ENCODE measurements at regions not wholly inside any gene's neighbourhood (a gene's known extent, or its start where the extent isn't known, plus 50 kb on each side); places are given as distances from the start of the nearest gene placed in this dataset.
"Not testable (repeated sequence)": the region's sequence is repeated elsewhere in the genome, so short reads cannot be mapped to it uniquely, and the experiment has no call there.

GRCh38 chr10:47656732-47657131 is 106.7 kb downstream of the SYT15B start:
- H3K79me1 ChIP-seq (ENCODE audit: low read length); H3K4me1 ChIP-seq (ENCODE audit: control insufficient read depth in 1 of 2, insufficient read depth in 2 of 2, low read length in 2 of 2); H2BK5ac ChIP-seq (ENCODE audit: low read depth, low read length, poor library complexity); H3K9ac ChIP-seq (ENCODE audit: low read length); H3K18ac ChIP-seq (ENCODE audit: low read length); H3K27ac ChIP-seq (ENCODE audit: low read depth, low read length); H4K8ac ChIP-seq (ENCODE audit: low read depth, low read length); H3K79me2 ChIP-seq (ENCODE audit: control insufficient read depth, insufficient read depth, low read length, poor library complexity); H3K9me3 ChIP-seq (ENCODE audit: insufficient read depth, low read depth, low read length); H3K27me3 ChIP-seq (ENCODE audit: insufficient read depth, low read length); H3K14ac ChIP-seq (ENCODE audit: low read length); H2AK5ac ChIP-seq (ENCODE audit: low read length); H3K23ac ChIP-seq (ENCODE audit: low read length); H3K36me3 ChIP-seq (ENCODE audit: control insufficient read depth in 1 of 2, insufficient read depth in 2 of 2, low read length in 2 of 2); H3K4ac ChIP-seq (ENCODE audit: low read depth, low read length); DNase-seq; H4K91ac ChIP-seq (ENCODE audit: low read depth, low read length); H2AFZ ChIP-seq (ENCODE audit: insufficient read depth, low read length, poor library complexity); H4K12ac ChIP-seq (ENCODE audit: low read depth, low read length); H2BK12ac ChIP-seq (ENCODE audit: low read length); H3K4me3 ChIP-seq (ENCODE audit: low read depth, low read length); H2BK120ac ChIP-seq (ENCODE audit: insufficient read depth, low read length, poor library complexity); H3K4me2 ChIP-seq (ENCODE audit: low read length): not testable (repeated sequence)
- no CpG with 5 or more reads among the region's 2 CpGs for WGBS (ENCODE audit: extremely low coverage, insufficient coverage, insufficient read length)

GRCh38 chr10:47654161-47654560 is 109.2 kb downstream of the SYT15B start:
- not testable (repeated sequence) for H2AK5ac ChIP-seq (ENCODE audit: low read length); H3K4me1 ChIP-seq (ENCODE audit: control insufficient read depth in 1 of 2, insufficient read depth in 2 of 2, low read length in 2 of 2); H3K9me3 ChIP-seq (ENCODE audit: insufficient read depth, low read depth, low read length); H3K27me3 ChIP-seq (ENCODE audit: insufficient read depth, low read length); H3K23ac ChIP-seq (ENCODE audit: low read length); H4K8ac ChIP-seq (ENCODE audit: low read depth, low read length); H3K14ac ChIP-seq (ENCODE audit: low read length); H3K18ac ChIP-seq (ENCODE audit: low read length); H2BK120ac ChIP-seq (ENCODE audit: insufficient read depth, low read length, poor library complexity); H3K4me3 ChIP-seq (ENCODE audit: low read depth, low read length); H3K9ac ChIP-seq (ENCODE audit: low read length); H3K79me1 ChIP-seq (ENCODE audit: low read length); H4K12ac ChIP-seq (ENCODE audit: low read depth, low read length); DNase-seq; H4K91ac ChIP-seq (ENCODE audit: low read depth, low read length); H2BK12ac ChIP-seq (ENCODE audit: low read length); H3K4me2 ChIP-seq (ENCODE audit: low read length); H3K36me3 ChIP-seq (ENCODE audit: control insufficient read depth in 1 of 2, insufficient read depth in 2 of 2, low read length in 2 of 2); H3K27ac ChIP-seq (ENCODE audit: low read depth, low read length); H2BK5ac ChIP-seq (ENCODE audit: low read depth, low read length, poor library complexity); H3K79me2 ChIP-seq (ENCODE audit: control insufficient read depth, insufficient read depth, low read length, poor library complexity); H3K4ac ChIP-seq (ENCODE audit: low read depth, low read length); H2AFZ ChIP-seq (ENCODE audit: insufficient read depth, low read length, poor library complexity)
- WGBS (ENCODE audit: extremely low coverage, insufficient coverage, insufficient read length): no CpG with 5 or more reads among the region's 4 CpGs

DNA sequence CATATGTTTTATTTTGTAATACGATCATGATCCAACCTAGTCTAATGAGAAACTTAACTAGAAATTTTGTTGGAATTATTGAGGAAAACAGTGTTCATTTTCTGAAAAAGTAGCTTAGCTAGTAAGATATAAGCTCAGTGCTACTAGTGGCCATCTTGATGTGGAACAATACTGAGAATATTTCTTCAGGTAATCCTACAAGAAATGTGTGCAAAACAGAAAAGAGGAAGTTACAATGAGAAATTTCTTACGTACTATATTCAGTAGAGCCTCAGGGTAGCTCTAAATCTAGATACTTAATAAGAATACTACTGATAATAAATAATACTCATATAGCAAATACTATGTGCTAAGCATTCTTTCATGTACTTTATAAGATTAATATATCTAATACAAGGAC is 114.8 kb downstream of the SYT15B start:
- H3K14ac ChIP-seq (ENCODE audit: low read length); H3K4me3 ChIP-seq (ENCODE audit: low read depth, low read length); H3K27ac ChIP-seq (ENCODE audit: low read depth, low read length); H4K12ac ChIP-seq (ENCODE audit: low read depth, low read length); H4K8ac ChIP-seq (ENCODE audit: low read depth, low read length); H3K4me1 ChIP-seq (ENCODE audit: control insufficient read depth in 1 of 2, insufficient read depth in 2 of 2, low read length in 2 of 2); H3K23ac ChIP-seq (ENCODE audit: low read length); H3K9me3 ChIP-seq (ENCODE audit: insufficient read depth, low read depth, low read length); H3K18ac ChIP-seq (ENCODE audit: low read length); H2AK5ac ChIP-seq (ENCODE audit: low read length); H2AFZ ChIP-seq (ENCODE audit: insufficient read depth, low read length, poor library complexity); H3K4me2 ChIP-seq (ENCODE audit: low read length); H4K91ac ChIP-seq (ENCODE audit: low read depth, low read length); H3K27me3 ChIP-seq (ENCODE audit: insufficient read depth, low read length); H2BK12ac ChIP-seq (ENCODE audit: low read length); DNase-seq; H2BK5ac ChIP-seq (ENCODE audit: low read depth, low read length, poor library complexity); H3K79me2 ChIP-seq (ENCODE audit: control insufficient read depth, insufficient read depth, low read length, poor library complexity); H3K4ac ChIP-seq (ENCODE audit: low read depth, low read length); H3K36me3 ChIP-seq (ENCODE audit: control insufficient read depth in 1 of 2, insufficient read depth in 2 of 2, low read length in 2 of 2); H3K9ac ChIP-seq (ENCODE audit: low read length); H2BK120ac ChIP-seq (ENCODE audit: insufficient read depth, low read length, poor library complexity); H3K79me1 ChIP-seq (ENCODE audit: low read length): not testable (repeated sequence)
- no CpG with 5 or more reads among the region's 2 CpGs for WGBS (ENCODE audit: extremely low coverage, insufficient coverage, insufficient read length)

DNA sequence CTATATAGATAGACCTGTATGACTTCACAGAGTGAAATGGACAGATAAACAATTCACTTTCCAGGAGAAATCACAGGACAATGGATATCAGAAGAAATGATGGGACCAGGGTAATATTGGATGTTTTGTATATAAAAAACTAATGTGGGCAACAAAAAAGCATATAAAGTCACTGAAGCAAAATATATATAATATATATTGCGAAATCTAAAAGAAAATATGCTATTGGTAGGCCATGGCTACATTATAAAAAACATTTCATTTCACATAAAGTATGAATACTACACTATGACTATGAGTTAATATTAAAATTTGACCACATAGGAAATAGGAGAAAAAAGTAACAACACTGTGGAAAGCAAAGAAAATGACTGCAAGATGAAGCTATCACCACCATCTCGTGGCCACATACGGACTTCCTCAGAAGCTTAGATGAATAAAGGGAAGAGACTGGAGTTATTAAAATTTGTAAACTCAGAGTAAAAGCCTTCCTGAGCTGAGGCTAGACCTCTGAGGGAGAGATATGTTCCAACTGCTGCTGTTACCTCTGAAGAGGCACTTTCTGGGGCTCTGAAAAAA is 115.8 kb downstream of the SYT15B start:
- not testable (repeated sequence) for H3K79me1 ChIP-seq (ENCODE audit: low read length); H2BK5ac ChIP-seq (ENCODE audit: low read depth, low read length, poor library complexity); H3K9ac ChIP-seq (ENCODE audit: low read length); DNase-seq; H3K23ac ChIP-seq (ENCODE audit: low read length); H3K4me1 ChIP-seq (ENCODE audit: control insufficient read depth in 1 of 2, insufficient read depth in 2 of 2, low read length in 2 of 2); H3K36me3 ChIP-seq (ENCODE audit: control insufficient read depth in 1 of 2, insufficient read depth in 2 of 2, low read length in 2 of 2); H3K4me2 ChIP-seq (ENCODE audit: low read length); H2AK5ac ChIP-seq (ENCODE audit: low read length); H4K8ac ChIP-seq (ENCODE audit: low read depth, low read length); H3K27ac ChIP-seq (ENCODE audit: low read depth, low read length); H2BK12ac ChIP-seq (ENCODE audit: low read length); H3K18ac ChIP-seq (ENCODE audit: low read length); H3K79me2 ChIP-seq (ENCODE audit: control insufficient read depth, insufficient read depth, low read length, poor library complexity); H3K14ac ChIP-seq (ENCODE audit: low read length); H3K4me3 ChIP-seq (ENCODE audit: low read depth, low read length); H3K9me3 ChIP-seq (ENCODE audit: insufficient read depth, low read depth, low read length); H2AFZ ChIP-seq (ENCODE audit: insufficient read depth, low read length, poor library complexity); H2BK120ac ChIP-seq (ENCODE audit: insufficient read depth, low read length, poor library complexity); H4K91ac ChIP-seq (ENCODE audit: low read depth, low read length); H3K4ac ChIP-seq (ENCODE audit: low read depth, low read length); H3K27me3 ChIP-seq (ENCODE audit: insufficient read depth, low read length); H4K12ac ChIP-seq (ENCODE audit: low read depth, low read length)
- no CpG with 5 or more reads among the region's 3 CpGs for WGBS (ENCODE audit: extremely low coverage, insufficient coverage, insufficient read length)
